PC-3 (cell line): ENCODE measurements at regions not wholly inside any gene's neighbourhood (a gene's known extent, or its start where the extent isn't known, plus 50 kb on each side); places are given as distances from the start of the nearest gene placed in this dataset.

ENCODE experiments used
- EZH2 ChIP-seq: fragments of 300-600 bp; sonication (generic); IDR thresholded peaks from one replicate; pipeline ENCODE4 v1.6.1; 2017; ENCODE audit warnings: antibody characterized with exemption, mild to moderate bottlenecking, low read length; ENCODE audit not compliant: unreplicated experiment
- EZH2phosphoT487 ChIP-seq: fragments of 300-600 bp; sonication (generic); IDR thresholded peaks from 2 replicates; pipeline ENCODE4 v1.6.1; 2018; ENCODE audit warnings: mild to moderate bottlenecking, antibody characterized with exemption, low read length, borderline replicate concordance
- TF ChIP-seq, protein P1 (sequence below): fragments of 300-600 bp; sonication (generic); conservative IDR thresholded peaks from 2 replicates; pipeline ENCODE4 v1.5.1; 2017; ENCODE audit warnings: antibody characterized with exemption, low read depth, mild to moderate bottlenecking, low read length

DNA sequence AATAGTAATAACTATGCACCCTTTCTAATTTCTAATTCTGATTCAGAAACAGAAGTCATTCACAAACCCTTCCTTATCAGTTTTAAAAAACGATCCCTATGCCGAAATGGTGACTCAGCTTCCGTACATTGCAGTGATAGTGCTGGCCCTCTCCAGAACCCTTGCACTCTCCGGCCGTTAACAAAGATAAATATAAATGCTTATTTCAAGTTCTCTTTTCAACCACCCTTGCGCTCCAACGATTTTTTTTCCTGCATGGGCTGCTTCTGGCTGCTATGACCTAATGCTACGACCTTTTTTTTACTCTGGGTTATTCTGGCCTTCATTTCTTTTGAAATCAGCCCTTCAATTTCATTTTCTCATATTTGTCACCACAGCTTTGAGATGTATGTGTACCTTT lies 646.2 kb downstream of the NTRK3 start:
- no peak for TF ChIP-seq EZH2
- TF ChIP-seq, protein P1, sequence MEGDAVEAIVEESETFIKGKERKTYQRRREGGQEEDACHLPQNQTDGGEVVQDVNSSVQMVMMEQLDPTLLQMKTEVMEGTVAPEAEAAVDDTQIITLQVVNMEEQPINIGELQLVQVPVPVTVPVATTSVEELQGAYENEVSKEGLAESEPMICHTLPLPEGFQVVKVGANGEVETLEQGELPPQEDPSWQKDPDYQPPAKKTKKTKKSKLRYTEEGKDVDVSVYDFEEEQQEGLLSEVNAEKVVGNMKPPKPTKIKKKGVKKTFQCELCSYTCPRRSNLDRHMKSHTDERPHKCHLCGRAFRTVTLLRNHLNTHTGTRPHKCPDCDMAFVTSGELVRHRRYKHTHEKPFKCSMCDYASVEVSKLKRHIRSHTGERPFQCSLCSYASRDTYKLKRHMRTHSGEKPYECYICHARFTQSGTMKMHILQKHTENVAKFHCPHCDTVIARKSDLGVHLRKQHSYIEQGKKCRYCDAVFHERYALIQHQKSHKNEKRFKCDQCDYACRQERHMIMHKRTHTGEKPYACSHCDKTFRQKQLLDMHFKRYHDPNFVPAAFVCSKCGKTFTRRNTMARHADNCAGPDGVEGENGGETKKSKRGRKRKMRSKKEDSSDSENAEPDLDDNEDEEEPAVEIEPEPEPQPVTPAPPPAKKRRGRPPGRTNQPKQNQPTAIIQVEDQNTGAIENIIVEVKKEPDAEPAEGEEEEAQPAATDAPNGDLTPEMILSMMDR, result no peak
- no peak for TF ChIP-seq EZH2phosphoT487
